KBM-7 (cell line): ENCODE measurements at regions not wholly inside any gene's neighbourhood (a gene's known extent, or its start where the extent isn't known, plus 50 kb on each side); places are given as distances from the start of the nearest gene placed in this dataset.
"Not testable (repeated sequence)": the region's sequence is repeated elsewhere in the genome, so short reads cannot be mapped to it uniquely, and the experiment has no call there.

Experiments used
- DNase-seq: peaks from one replicate; pipeline ENCODE4 v3.0.0-alpha.2; 2015
- in situ Hi-C: fragments of 300-500 bp; cut with MboI; formaldehyde crosslinking; loops from 2 replicates; pipeline ENCODE4 v1.14.3; 2020; ENCODE audit warnings: low sequenced_read_pairs, low pct_unique_long_range_greater_than_20kb, mixed read lengths

GRCh38 chr4:78660559-78660958, 109.0 kb downstream of the ANXA3 start:
- in situ Hi-C loops: no loop called here
- no peak for DNase-seq

GRCh38 chr4:78661086-78661690, 109.6 kb downstream of the ANXA3 start:
- in situ Hi-C loops: no loop called here
- DNase-seq: no peak

- no peak for DNase-seq
- in situ Hi-C loops: no loop called here
Measured at GRCh38 chr4:78661921-78662521, 110.5 kb downstream of the ANXA3 start.

- no peak for DNase-seq
- in situ Hi-C loops: no loop called here
Measured at GRCh38 chr4:78662658-78663057, 111.1 kb downstream of the ANXA3 start.

- DNase-seq, in situ Hi-C loops: not testable (repeated sequence)
Measured at GRCh38 chr4:78664296-78664695, 111.9 kb upstream of the BMP2K start.

- in situ Hi-C loops: no loop called here
- DNase-seq: no peak
Measured at GRCh38 chr4:78665216-78665770, 110.9 kb upstream of the BMP2K start.

GRCh38 chr4:78666830-78667258, 109.3 kb upstream of the BMP2K start:
- in situ Hi-C loops: no loop called here
- peak; percentile 62 for DNase-seq

- DNase-seq: no peak
- in situ Hi-C loops: no loop called here
Measured at GRCh38 chr4:78667325-78667724, 108.8 kb upstream of the BMP2K start.

GRCh38 chr4:78667764-78668163, 108.4 kb upstream of the BMP2K start:
- in situ Hi-C loops: no loop called here
- DNase-seq: no peak

GRCh38 chr4:78669453-78669852, 106.7 kb upstream of the BMP2K start:
- in situ Hi-C loops: no loop called here
- DNase-seq: no peak

- in situ Hi-C loops: no loop called here
- DNase-seq: peak; percentile 55
Measured at GRCh38 chr4:78671903-78672815, 104.0 kb upstream of the BMP2K start.

- in situ Hi-C loops: no loop called here
- no peak for DNase-seq
Measured at GRCh38 chr4:78673337-78673736, 102.8 kb upstream of the BMP2K start.

- DNase-seq: no peak
- in situ Hi-C loops: no loop called here
Measured at GRCh38 chr4:78675325-78675724, 100.8 kb upstream of the BMP2K start.

GRCh38 chr4:78682070-78682469, 94.1 kb upstream of the BMP2K start:
- in situ Hi-C loops: no loop called here
- DNase-seq: no peak

- peak; percentile 22 for DNase-seq
- in situ Hi-C loops: no loop called here
Measured at GRCh38 chr4:78683352-78683751, 92.8 kb upstream of the BMP2K start.

GRCh38 chr4:78684325-78685079, 91.6 kb upstream of the BMP2K start:
- DNase-seq: no peak
- in situ Hi-C loops: no loop called here

- in situ Hi-C loops: no loop called here
- no peak for DNase-seq
Measured at GRCh38 chr4:78687818-78688217, 88.3 kb upstream of the BMP2K start.

- in situ Hi-C loops: no loop called here
- DNase-seq: no peak
Measured at GRCh38 chr4:78688366-78688765, 87.8 kb upstream of the BMP2K start.

GRCh38 chr4:78689261-78689660, 86.9 kb upstream of the BMP2K start:
- in situ Hi-C loops: no loop called here
- DNase-seq: no peak
